H9 (cell line): ENCODE measurements at regions not wholly inside any gene's neighbourhood (a gene's known extent, or its start where the extent isn't known, plus 50 kb on each side); places are given as distances from the start of the nearest gene placed in this dataset.

Experiments
- DNase-seq: peaks from one replicate; pipeline ENCODE4 v3.0.0-alpha.2; 2017
- H2AFZ ChIP-seq: one replicate; pipeline ENCODE4 v1.6.1; 2013; ENCODE audit warnings: mild to moderate bottlenecking, low read length, control low read depth, moderate library complexity
- H2AK5ac ChIP-seq: 2 replicates; pipeline ENCODE4 v1.6.1; 2013; ENCODE audit warnings: low read length, control low read depth, mixed read lengths; ENCODE audit not compliant: insufficient read length
- H2BK120ac ChIP-seq: one replicate; pipeline ENCODE4 v1.6.1; 2013; ENCODE audit warnings: low read depth, mild to moderate bottlenecking, low read length, control low read depth, inconsistent platforms; ENCODE audit not compliant: poor library complexity, severe bottlenecking
- H2BK12ac ChIP-seq: 2 replicates; pipeline ENCODE4 v1.6.1; 2013; ENCODE audit warnings: low read length, control low read depth, mixed read lengths, low read depth; ENCODE audit not compliant: insufficient read length
- H2BK15ac ChIP-seq: 2 replicates; pipeline ENCODE4 v1.6.1; 2013; ENCODE audit warnings: low read depth, low read length, control low read depth
- H2BK20ac ChIP-seq: one replicate; pipeline ENCODE4 v1.6.1; 2013; ENCODE audit warnings: low read depth, mild to moderate bottlenecking, low read length, control low read depth, inconsistent platforms; ENCODE audit not compliant: poor library complexity, severe bottlenecking
- H2BK5ac ChIP-seq: 2 replicates; pipeline ENCODE4 v1.6.1; 2013; ENCODE audit warnings: low read length, control low read depth, mixed read lengths; ENCODE audit not compliant: insufficient read length
- H3K14ac ChIP-seq: 2 replicates; pipeline ENCODE4 v1.6.1; 2013; ENCODE audit warnings: low read length, control low read depth; ENCODE audit not compliant: insufficient read depth
- H3K18ac ChIP-seq: 2 replicates; pipeline ENCODE4 v1.6.1; 2013; ENCODE audit warnings: low read depth, mild to moderate bottlenecking, mixed read lengths, low read length, control low read depth; ENCODE audit not compliant: insufficient read length
- H3K23ac ChIP-seq: 2 replicates; pipeline ENCODE4 v1.6.1; 2013; ENCODE audit warnings: low read length, control low read depth, mixed read lengths, low read depth; ENCODE audit not compliant: insufficient read length
- H3K23me2 ChIP-seq: 2 replicates; pipeline ENCODE4 v1.6.1; 2013; ENCODE audit warnings: low read depth, mild to moderate bottlenecking, mixed read lengths, low read length, control low read depth; ENCODE audit not compliant: insufficient read length, poor library complexity, severe bottlenecking
- H3K27ac ChIP-seq: 2 replicates; pipeline ENCODE4 v1.5.1; 2013; ENCODE audit warnings: low read length, control low read depth, mixed read lengths, low read depth; ENCODE audit not compliant: insufficient read length
- H3K27me3 ChIP-seq: 2 replicates; pipeline ENCODE4 v1.6.1; 2013; ENCODE audit warnings: low read length, control low read depth, inconsistent platforms; ENCODE audit not compliant: insufficient read depth
- H3K4ac ChIP-seq: 2 replicates; pipeline ENCODE4 v1.6.1; 2013; ENCODE audit warnings: low read depth, mild to moderate bottlenecking, control low read depth, inconsistent platforms, low read length, moderate library complexity
- H3K4me1 ChIP-seq: 2 replicates; pipeline ENCODE4 v1.6.1; 2013; ENCODE audit warnings: low read length, control low read depth, inconsistent platforms; ENCODE audit not compliant: insufficient read depth
- H3K4me2 ChIP-seq: 2 replicates; pipeline ENCODE4 v1.6.1; 2013; ENCODE audit warnings: low read length, control low read depth, mixed read lengths; ENCODE audit not compliant: insufficient read length, insufficient read depth
- H3K56ac ChIP-seq: 2 replicates; pipeline ENCODE4 v1.6.1; 2013; ENCODE audit warnings: low read depth, mild to moderate bottlenecking, mixed read lengths, low read length, control low read depth; ENCODE audit not compliant: insufficient read length
- H3K79me1 ChIP-seq: 2 replicates; pipeline ENCODE4 v1.6.1; 2013; ENCODE audit warnings: low read depth, mild to moderate bottlenecking, moderate library complexity, low read length, control low read depth, inconsistent platforms; ENCODE audit not compliant: insufficient read depth, poor library complexity, severe bottlenecking
- H3K79me2 ChIP-seq: 2 replicates; pipeline ENCODE4 v1.6.1; 2013; ENCODE audit warnings: low read length, control low read depth, inconsistent platforms; ENCODE audit not compliant: insufficient read depth
- H3K9ac ChIP-seq: 2 replicates; pipeline ENCODE4 v1.6.1; 2013; ENCODE audit warnings: low read length, control low read depth, mixed read lengths; ENCODE audit not compliant: insufficient read length; ENCODE audit errors: extremely low read depth
- H3K9me3 ChIP-seq: one replicate; pipeline ENCODE4 v1.6.1; 2013; ENCODE audit warnings: low read depth, low read length, inconsistent platforms; ENCODE audit not compliant: control insufficient read depth
- H3T11ph ChIP-seq: one replicate; pipeline ENCODE4 v1.6.1; 2013; ENCODE audit warnings: mild to moderate bottlenecking, low read length, control low read depth, inconsistent platforms
- H4K20me1 ChIP-seq: one replicate; pipeline ENCODE4 v1.6.1; 2013; ENCODE audit not compliant: control insufficient read depth, insufficient read length, insufficient read depth
- H4K5ac ChIP-seq: 2 replicates; pipeline ENCODE4 v1.6.1; 2013; ENCODE audit warnings: low read depth, mild to moderate bottlenecking, mixed read lengths, low read length, control low read depth; ENCODE audit not compliant: insufficient read length
- H4K8ac ChIP-seq: replicated peaks from 2 replicates; pipeline ENCODE4 v1.6.1; 2013; ENCODE audit warnings: low read length, control low read depth, mixed read lengths, low read depth; ENCODE audit not compliant: insufficient read length
- H4K91ac ChIP-seq: 2 replicates; pipeline ENCODE4 v1.6.1; 2013; ENCODE audit warnings: low read depth, mild to moderate bottlenecking, moderate library complexity, mixed read lengths, low read length, control low read depth; ENCODE audit not compliant: insufficient read length
- H3K27ac Mint-ChIP-seq, 3 experiments: 2 replicates in 2 of 3; 3 replicates in 1 of 3; pipeline ENCODE4 v1.8.0; 2020 to 2021; ENCODE audit warnings: mixed read lengths in 3 of 3, mild to moderate bottlenecking in 1 of 3, moderate library complexity in 1 of 3
- H3K27me3 Mint-ChIP-seq: 2 replicates; pipeline ENCODE4 v1.8.0; 2021; ENCODE audit warnings: low read depth, mild to moderate bottlenecking, moderate library complexity, mixed read lengths
- H3K36me3 Mint-ChIP-seq, 3 experiments: 2 replicates in 2 of 3; 3 replicates in 1 of 3; pipeline ENCODE4 v1.8.0; 2020 to 2021; ENCODE audit warnings: low read depth in 3 of 3, mixed read lengths in 3 of 3; ENCODE audit not compliant: insufficient read depth in 1 of 3
- H3K4me1 Mint-ChIP-seq, 2 experiments: 2 replicates each; pipeline ENCODE4 v1.8.0; 2020; ENCODE audit warnings: mixed read lengths in 2 of 2
- H3K4me3 Mint-ChIP-seq, 2 experiments: 2 replicates in 1 of 2; 3 replicates in 1 of 2; pipeline ENCODE4 v1.8.0; 2020 to 2021; ENCODE audit warnings: mild to moderate bottlenecking in 2 of 2, mixed read lengths in 2 of 2, moderate library complexity in 1 of 2
- H3K9me3 Mint-ChIP-seq, 2 experiments: 2 replicates in 1 of 2; 3 replicates in 1 of 2; pipeline ENCODE4 v1.8.0; 2020; ENCODE audit warnings: mild to moderate bottlenecking in 2 of 2, mixed read lengths in 2 of 2, moderate library complexity in 1 of 2
- WGBS: extraction: QIAGEN DNeasy Blood & Tissue Kit; methylation state at CpG from one replicate; pipeline ENCODE4 v1.1.7; 2013; ENCODE audit warnings: missing lambda C conversion rate, low lambda C conversion rate, mixed read lengths; ENCODE audit not compliant: insufficient read length; ENCODE audit errors: extremely low coverage; 5-methylcytosine and 5-hydroxymethylcytosine counted together
- TF ChIP-seq, protein P1 (sequence below): fragments of 200-600 bp; sonication (generic); conservative IDR thresholded peaks from 3 replicates; pipeline ENCODE4 v1.8.0; 2021; ENCODE audit warnings: antibody characterized with exemption, mild to moderate bottlenecking

DNA sequence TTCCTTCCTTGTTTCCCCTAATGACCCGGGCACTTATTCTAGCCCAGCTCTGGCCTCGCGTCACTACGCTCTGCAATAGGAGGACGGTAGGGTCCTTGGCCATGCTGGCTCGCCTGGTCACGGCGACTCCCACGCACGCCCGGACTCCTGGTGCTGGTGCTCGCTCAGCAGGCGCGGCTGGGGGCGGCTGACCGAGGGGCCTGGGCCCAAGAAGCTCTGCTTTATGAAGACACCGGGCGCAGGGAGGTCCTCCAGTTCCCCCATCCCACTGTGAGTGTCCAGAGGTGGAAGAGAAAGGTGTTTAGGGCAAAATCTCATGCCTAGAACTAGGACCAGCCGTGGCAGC lies 54.2 kb upstream of the ZNF32 start:
- Histone ChIP-seq H4K91ac (no peak overlapping the region), H3K27me3 (no peaks in the 10 kb centered on the region), H3K4me2 (no peak overlapping the region), H3K56ac (no peak overlapping the region), H3K23me2 (no peaks in the 10 kb centered on the region), H3K23ac (no peak overlapping the region), H3K4ac (no peak overlapping the region), H2BK5ac (no peak overlapping the region), H3K79me1 (no peaks in the 10 kb centered on the region), H3K79me2 (no peaks in the 10 kb centered on the region), H2BK20ac (no peak overlapping the region), H3K4me1 (no peaks in the 10 kb centered on the region), H2BK12ac (no peak overlapping the region), H3K27ac (no peak overlapping the region), H2BK120ac (no peak overlapping the region), H4K5ac (no peak overlapping the region), H3T11ph (no peak overlapping the region), H2AFZ (no peak overlapping the region), H4K20me1 (no peaks in the 10 kb centered on the region), H2BK15ac (no peak overlapping the region), H3K9ac (no peak overlapping the region), H2AK5ac (no peak overlapping the region), H3K14ac (no peak overlapping the region), H4K8ac (no peak overlapping the region), H3K9me3 (no peaks in the 10 kb centered on the region), H3K18ac (no peak overlapping the region)
- no peak for DNase-seq
- H3K27ac Mint-ChIP-seq, result no peak overlapping the region
- no peaks in the 10 kb centered on the region for H3K36me3 Mint-ChIP-seq
- no peak overlapping the region for H3K4me3 Mint-ChIP-seq
- TF ChIP-seq, protein P1, sequence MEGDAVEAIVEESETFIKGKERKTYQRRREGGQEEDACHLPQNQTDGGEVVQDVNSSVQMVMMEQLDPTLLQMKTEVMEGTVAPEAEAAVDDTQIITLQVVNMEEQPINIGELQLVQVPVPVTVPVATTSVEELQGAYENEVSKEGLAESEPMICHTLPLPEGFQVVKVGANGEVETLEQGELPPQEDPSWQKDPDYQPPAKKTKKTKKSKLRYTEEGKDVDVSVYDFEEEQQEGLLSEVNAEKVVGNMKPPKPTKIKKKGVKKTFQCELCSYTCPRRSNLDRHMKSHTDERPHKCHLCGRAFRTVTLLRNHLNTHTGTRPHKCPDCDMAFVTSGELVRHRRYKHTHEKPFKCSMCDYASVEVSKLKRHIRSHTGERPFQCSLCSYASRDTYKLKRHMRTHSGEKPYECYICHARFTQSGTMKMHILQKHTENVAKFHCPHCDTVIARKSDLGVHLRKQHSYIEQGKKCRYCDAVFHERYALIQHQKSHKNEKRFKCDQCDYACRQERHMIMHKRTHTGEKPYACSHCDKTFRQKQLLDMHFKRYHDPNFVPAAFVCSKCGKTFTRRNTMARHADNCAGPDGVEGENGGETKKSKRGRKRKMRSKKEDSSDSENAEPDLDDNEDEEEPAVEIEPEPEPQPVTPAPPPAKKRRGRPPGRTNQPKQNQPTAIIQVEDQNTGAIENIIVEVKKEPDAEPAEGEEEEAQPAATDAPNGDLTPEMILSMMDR, result no peak
- no peaks in the 10 kb centered on the region for H3K27me3 Mint-ChIP-seq
- WGBS, result no CpG with 5 or more reads among the region's 19 CpGs
- peaks cover 2 to 4% of the 10 kb centered on the region in 2 experiments; a peak in 1 of 4 replicates for H3K4me1 Mint-ChIP-seq
- H3K9me3 Mint-ChIP-seq, result no peaks in the 10 kb centered on the region
